Sigmoid colon (tissue), 6 donors: ENCODE measurements at regions not wholly inside any gene's neighbourhood (a gene's known extent, or its start where the extent isn't known, plus 50 kb on each side); places are given as distances from the start of the nearest gene placed in this dataset.

Experiments used
- DNase-seq: peaks from one replicate; pipeline ENCODE4 v3.0.0-alpha.2; 2019
- H3K27ac ChIP-seq, 4 donors: fragments of 200-600 bp; sonication (generic); one replicate each; pipeline ENCODE4 v1.5.1; 2016 to 2019; ENCODE audit warnings: mild to moderate bottlenecking in 1 of 4
- H3K27me3 ChIP-seq, 3 donors: fragments of 200-600 bp; sonication (generic); one replicate each; pipeline ENCODE4 v1.5.1; 2019; ENCODE audit warnings: mild to moderate bottlenecking in 1 of 3
- H3K36me3 ChIP-seq, 4 donors: fragments of 200-600 bp; sonication (generic); one replicate each; pipeline ENCODE4 v1.5.1; 2016 to 2019
- H3K4me1 ChIP-seq, 4 donors: fragments of 200-600 bp; sonication (generic); one replicate each; pipeline ENCODE4 v1.5.1; 2017 to 2019
- H3K4me3 ChIP-seq, 4 donors: fragments of 200-600 bp; sonication (generic); one replicate each; pipeline ENCODE4 v1.5.1; 2017 to 2019; ENCODE audit warnings: mild to moderate bottlenecking in 2 of 4, moderate library complexity in 1 of 4
- H3K9me3 ChIP-seq, 4 donors: fragments of 200-600 bp in 3 of 4; sonication (generic) in 3 of 4; one replicate each; pipeline versions ENCODE4 v1.5.1 to v1.6.1; 2013 to 2019
- CTCF ChIP-seq, 4 experiments: fragments of 450-650 bp in 3 of 4; fragments of 200-600 bp in 1 of 4; IDR thresholded peaks; one replicate each; pipeline ENCODE4 v1.5.1; 2016 to 2019; ENCODE audit warnings: antibody characterized with exemption in 4 of 4, mild to moderate bottlenecking in 3 of 4, moderate library complexity in 2 of 4
- EP300 ChIP-seq, 4 donors: sonication (generic); formaldehyde crosslinking; IDR thresholded peaks; one replicate each; pipeline ENCODE4 v1.6.1; 2017; ENCODE audit warnings: antibody characterized with exemption in 4 of 4
- POLR2A ChIP-seq, 2 donors: fragments of 450-650 bp; IDR thresholded peaks; one replicate each; pipeline ENCODE4 v1.6.1; 2016; ENCODE audit warnings: antibody characterized with exemption in 2 of 2, mild to moderate bottlenecking in 2 of 2, moderate library complexity in 2 of 2
- POLR2AphosphoS5 ChIP-seq, 4 donors: sonication (generic); formaldehyde crosslinking; IDR thresholded peaks; one replicate each; pipeline ENCODE4 v1.6.1; 2017; ENCODE audit warnings: antibody characterized with exemption in 4 of 4
- WGBS, 2 donors: extraction: QIAGEN DNeasy Blood & Tissue Kit; methylation state at CpG; one replicate each; pipeline ENCODE4 v1.1.7; 2013; 5-methylcytosine and 5-hydroxymethylcytosine counted together
- intact Hi-C: fragments of 100-400 bp; cut with DNase I; formaldehyde crosslinking; loops from one replicate; pipeline ENCODE4 v1.15.1; 2023
- donor health status: healthy with polysubstance abuse.
- donor health status: healthy.

DNA sequence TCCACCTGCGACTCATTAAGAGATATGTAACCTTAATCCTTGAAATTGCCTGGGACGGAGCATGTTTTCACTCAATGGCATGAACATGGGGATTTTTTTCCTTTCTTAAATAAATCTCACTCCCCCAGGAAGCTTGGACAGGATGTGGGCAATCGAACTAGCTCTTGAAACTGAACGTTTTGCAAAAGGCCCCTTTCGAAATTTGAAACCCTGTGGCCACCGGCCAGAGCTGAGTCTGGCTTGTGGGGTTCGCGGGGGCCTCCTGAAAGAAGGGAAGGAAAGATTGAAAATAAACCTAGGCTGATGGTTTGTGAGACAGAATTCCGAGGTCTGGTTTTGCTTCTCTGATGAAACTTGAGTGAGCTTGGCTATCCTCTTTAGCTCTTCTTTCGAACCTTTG, 101.4 kb upstream of the RTL1 start:
- Histone ChIP-seq H3K36me3 (no peaks in the 10 kb centered on the region), H3K9me3 (no peaks in the 10 kb centered on the region), H3K27ac (peak overlapping the region in 1 of 4 donors; percentile 16), H3K27me3 (no peaks in the 10 kb centered on the region), H3K4me3 (no peak overlapping the region), H3K4me1 (peaks cover 0 to 5% (median 0%) of the 10 kb centered on the region in 4 donors)
- TF ChIP-seq POLR2AphosphoS5 (IDR thresholded peaks at IDR 0.05) (no peak), POLR2A (IDR thresholded peaks at IDR 0.05) (no peak), CTCF (IDR thresholded peaks at IDR 0.05) (no peak), EP300 (IDR thresholded peaks at IDR 0.05) (no peak)
- DNase-seq, result peak; percentile 63
- intact Hi-C loops, result no loop called here
- WGBS, 2 donors, result 48 to 63% methylated on average over 10 of the region's 10 CpGs

DNA sequence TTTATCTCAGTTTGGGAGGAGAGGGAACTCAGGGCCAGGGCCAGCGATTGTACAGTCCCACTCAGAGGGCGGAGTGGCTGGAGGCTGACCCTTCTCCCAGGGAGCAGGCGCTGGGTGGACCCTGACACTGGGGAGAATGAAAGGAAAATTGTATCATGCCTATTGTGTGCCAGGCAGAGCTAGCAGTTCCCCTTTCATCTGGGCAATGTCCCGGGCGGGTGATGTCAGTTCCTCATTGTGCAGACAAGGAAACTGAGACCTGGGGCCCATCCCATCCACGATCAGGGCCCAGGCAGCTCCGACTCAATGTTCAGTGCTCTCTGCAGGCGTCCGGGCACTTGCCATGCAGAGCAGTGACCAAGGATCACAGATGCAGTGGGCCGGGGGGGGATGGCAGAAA, 101.9 kb upstream of the RTL1 start:
- H3K27ac ChIP-seq, result peak overlapping the region in 1 of 4 donors; percentile 16

DNA sequence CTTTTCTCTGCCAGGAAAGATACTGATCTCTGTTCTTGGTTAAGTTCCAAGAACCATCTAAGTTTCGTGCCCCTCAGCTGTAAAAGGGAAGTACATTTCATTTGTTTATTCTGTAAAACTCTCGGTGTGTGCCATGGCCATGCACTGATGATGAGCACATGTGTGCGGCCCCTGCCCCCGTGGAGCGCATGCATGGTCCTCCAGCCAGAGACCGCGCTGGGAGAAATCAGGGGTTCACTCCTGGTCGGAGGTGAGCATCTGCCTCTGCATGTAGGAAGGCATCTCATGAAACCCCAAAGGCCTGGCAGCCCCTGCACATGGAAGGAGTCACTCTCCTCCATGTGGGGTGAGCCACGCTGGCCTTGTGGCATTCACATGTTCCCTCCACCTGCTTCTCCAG, 102.5 kb upstream of the RTL1 start:
- intact Hi-C loops, result no loop called here
- Histone ChIP-seq H3K27ac (no peak overlapping the region), H3K36me3 (no peaks in the 10 kb centered on the region), H3K4me1 (peaks cover 0 to 5% (median 0%) of the 10 kb centered on the region in 4 donors), H3K9me3 (no peaks in the 10 kb centered on the region), H3K27me3 (no peaks in the 10 kb centered on the region), H3K4me3 (no peak overlapping the region)
- DNase-seq, result peak; percentile 50
- 54 to 68% methylated on average over 9 of the region's 9 CpGs for WGBS, 2 donors
- TF ChIP-seq POLR2A (IDR thresholded peaks at IDR 0.05), result no peak

More for the DNA sequence above, 101.9 kb upstream of the RTL1 start:
- peaks cover 0 to 5% (median 0%) of the 10 kb centered on the region in 4 donors for H3K4me1 ChIP-seq
- 66 to 69% methylated on average over 10 of the region's 10 CpGs for WGBS, 2 donors
- no peaks in the 10 kb centered on the region for H3K9me3 ChIP-seq
- intact Hi-C loops, result no loop called here
- no peaks in the 10 kb centered on the region for H3K36me3 ChIP-seq
- DNase-seq, result peak; percentile 71
- no peak overlapping the region for H3K4me3 ChIP-seq
- no peaks in the 10 kb centered on the region for H3K27me3 ChIP-seq
- no peak for TF ChIP-seq CTCF (IDR thresholded peaks at IDR 0.05)
- TF ChIP-seq POLR2AphosphoS5 (IDR thresholded peaks at IDR 0.05), result no peak
- no peak for TF ChIP-seq POLR2A (IDR thresholded peaks at IDR 0.05)
- no peak for TF ChIP-seq EP300 (IDR thresholded peaks at IDR 0.05)

DNA sequence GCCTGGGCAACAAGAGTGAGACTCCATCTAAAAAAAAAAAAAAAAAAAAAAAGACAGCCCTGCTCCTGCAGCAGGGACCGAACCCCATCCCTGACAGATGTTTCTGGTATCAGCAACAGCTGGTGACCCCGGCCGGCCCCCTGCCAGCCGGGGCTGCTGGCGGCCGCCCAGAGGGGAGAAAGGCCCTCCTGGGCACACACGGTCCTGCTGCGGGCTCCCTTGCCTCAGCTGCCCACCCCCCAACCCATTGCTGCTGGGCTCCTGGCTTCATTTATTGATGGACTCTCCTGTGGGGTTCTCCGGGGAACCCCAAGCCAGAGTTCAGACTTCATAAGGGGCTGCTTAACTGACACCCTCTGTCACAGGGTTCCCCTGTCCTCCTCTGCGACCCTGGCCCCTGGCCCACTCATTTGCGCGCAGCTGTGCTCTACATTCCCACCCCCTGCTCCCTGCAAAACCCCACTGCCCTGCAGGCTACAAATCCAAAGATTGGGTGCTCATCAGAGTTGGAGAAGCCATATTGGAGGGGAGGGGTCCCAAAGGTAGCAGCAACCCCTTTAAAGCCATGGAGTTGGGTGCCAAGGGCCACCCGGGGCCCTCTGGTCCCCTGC, 103.6 kb upstream of the RTL1 start:
- H3K36me3 ChIP-seq, result no peaks in the 10 kb centered on the region
- no peak for TF ChIP-seq EP300 (IDR thresholded peaks at IDR 0.05)
- TF ChIP-seq POLR2AphosphoS5 (IDR thresholded peaks at IDR 0.05), result no peak
- TF ChIP-seq POLR2A (IDR thresholded peaks at IDR 0.05), result no peak
- no peak for TF ChIP-seq CTCF (IDR thresholded peaks at IDR 0.05)
- peaks cover 0 to 5% (median 0%) of the 10 kb centered on the region in 4 donors for H3K4me1 ChIP-seq
- WGBS, 2 donors, result 86 to 93% methylated on average over 13 of the region's 13 CpGs
- no peak overlapping the region for H3K4me3 ChIP-seq
- no peaks in the 10 kb centered on the region for H3K9me3 ChIP-seq
- no peak overlapping the region for H3K27ac ChIP-seq
- peak; percentile 57 for DNase-seq
- no peaks in the 10 kb centered on the region for H3K27me3 ChIP-seq
- intact Hi-C loops, result no loop called here

- no peaks in the 10 kb centered on the region for H3K9me3 ChIP-seq
- WGBS, 2 donors, result 62 to 68% methylated on average over 4 of the region's 4 CpGs
- H3K27me3 ChIP-seq, result no peaks in the 10 kb centered on the region
- intact Hi-C loops, result no loop called here
- no peak overlapping the region for H3K4me3 ChIP-seq
- H3K4me1 ChIP-seq, result peaks cover 0 to 5% (median 0%) of the 10 kb centered on the region in 4 donors
- TF ChIP-seq CTCF (IDR thresholded peaks at IDR 0.05) (no peak), POLR2AphosphoS5 (IDR thresholded peaks at IDR 0.05) (no peak), POLR2A (IDR thresholded peaks at IDR 0.05) (no peak), EP300 (IDR thresholded peaks at IDR 0.05) (no peak)
- H3K27ac ChIP-seq, result no peak overlapping the region
- no peaks in the 10 kb centered on the region for H3K36me3 ChIP-seq
- DNase-seq, result no peak
Observed at GRCh38 chr14:101007765-101008164, 104.2 kb upstream of the RTL1 start.
